ENCODE measurements at regions not wholly inside any gene's neighbourhood (a gene's known extent, or its start where the extent isn't known, plus 50 kb on each side); places are given as distances from the start of the nearest gene placed in this dataset.

DNA sequence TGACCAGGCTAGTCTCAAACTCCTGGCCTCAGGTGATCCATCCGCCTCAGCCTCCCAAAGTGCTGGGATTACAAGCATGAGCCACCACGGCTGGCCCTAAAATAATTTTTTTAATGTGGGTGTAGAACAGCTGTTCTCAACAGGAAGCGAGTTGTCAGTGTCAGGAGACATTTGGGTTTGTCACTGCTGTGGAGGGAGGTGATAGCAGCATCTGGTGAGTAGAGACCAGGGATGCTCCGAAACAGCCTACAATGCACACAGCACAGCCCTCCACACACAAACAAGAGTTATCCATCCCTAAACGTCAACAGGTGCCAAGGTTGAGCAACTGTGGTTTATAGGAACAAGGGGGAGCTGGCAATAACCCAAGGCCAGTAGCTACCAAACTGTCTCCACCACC lies 243.4 kb upstream of the STS start:
- no peak for DNase-seq

DNA sequence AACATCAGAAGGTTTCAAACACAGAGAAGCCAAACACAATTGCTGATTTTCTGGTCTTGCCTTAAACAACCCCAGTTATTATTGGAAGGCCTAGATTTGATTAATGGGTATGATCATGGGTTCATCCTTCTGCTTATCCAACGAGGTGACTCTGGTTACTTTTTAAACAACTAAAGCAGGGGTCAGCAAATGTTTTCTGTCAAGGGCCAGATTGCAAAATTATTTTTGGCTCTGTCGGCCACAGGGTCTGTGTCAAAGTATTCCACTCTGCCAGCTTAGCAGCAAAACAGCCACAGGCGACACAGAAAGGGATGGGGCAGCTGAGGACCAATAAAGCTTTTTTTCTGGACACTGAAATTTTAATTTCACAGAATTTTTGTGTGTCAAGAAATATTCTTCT lies 249.1 kb upstream of the STS start:
- no peak for DNase-seq

DNA sequence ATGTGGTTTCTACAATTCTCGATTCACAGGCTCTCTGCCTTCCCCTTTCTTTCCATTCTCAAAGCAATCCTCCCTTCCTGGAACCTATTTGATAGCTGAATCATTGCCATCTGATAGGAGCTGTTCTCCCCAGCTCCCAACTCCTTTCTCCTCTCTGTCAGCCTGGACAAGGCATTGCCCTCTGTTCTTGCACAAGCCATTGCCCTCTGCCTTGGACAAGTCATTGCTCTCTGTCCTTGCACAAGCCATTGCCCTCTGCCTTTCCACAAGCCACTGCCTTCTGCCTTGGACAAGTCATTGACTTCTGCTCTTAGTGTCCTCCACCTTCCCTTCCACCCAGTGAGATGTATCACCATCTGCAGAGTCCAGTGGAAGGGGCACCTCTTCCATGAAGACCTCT lies 256.1 kb upstream of the STS start:
- DNase-seq = no peak

DNA sequence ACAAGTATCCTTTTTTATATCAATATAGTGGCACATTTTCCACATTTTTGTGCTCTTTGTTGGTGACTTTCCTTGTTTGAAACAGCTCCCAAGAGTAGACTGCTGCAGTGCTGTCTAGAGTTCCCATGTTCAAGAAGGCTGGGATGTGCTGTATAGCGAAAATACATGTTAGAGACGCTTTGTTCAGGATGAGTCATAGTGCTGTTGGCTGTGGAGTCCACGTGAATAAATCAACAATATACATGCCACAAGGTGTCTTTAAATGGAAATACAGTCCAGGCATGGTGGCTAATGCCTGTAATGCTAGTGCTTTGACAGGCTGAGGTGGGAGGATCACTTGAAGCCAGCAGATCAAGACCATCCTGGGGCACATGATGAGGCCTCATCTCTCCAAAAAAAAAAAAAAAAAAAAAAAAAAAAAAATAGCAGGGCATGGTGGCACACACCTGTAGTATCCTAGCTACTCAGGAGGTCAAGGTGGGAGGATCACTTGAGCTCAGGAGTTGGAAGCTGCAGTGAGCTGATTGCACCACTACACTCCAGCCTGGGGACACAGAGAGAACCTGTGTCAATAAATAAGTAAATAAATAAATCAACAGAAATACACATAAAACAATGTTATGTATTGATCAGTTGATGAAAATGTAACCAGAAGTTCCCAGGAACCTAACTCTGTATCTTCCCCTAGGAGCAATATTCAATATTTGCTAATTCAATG lies 256.8 kb upstream of the STS start:
- DNase-seq = no peak

DNA sequence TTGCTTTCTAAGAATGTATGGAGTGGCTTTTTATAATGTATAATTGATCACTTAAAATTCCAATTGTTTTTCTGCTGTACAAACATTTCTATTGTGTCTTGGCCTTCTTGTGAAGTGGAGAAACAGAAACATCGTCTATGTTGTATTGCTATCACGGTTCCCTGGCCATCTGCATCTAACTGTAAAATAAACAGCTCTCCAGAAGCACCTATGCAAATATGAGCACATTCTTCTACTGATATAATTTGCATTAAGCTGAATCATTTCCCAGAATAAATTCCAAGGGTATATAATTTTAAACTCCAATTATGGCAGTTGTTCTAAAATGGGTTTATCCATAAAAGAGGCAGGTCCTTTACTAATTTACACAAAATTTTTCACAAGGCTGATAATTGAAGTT lies 261.6 kb upstream of the STS start:
- DNase-seq = no peak

DNA sequence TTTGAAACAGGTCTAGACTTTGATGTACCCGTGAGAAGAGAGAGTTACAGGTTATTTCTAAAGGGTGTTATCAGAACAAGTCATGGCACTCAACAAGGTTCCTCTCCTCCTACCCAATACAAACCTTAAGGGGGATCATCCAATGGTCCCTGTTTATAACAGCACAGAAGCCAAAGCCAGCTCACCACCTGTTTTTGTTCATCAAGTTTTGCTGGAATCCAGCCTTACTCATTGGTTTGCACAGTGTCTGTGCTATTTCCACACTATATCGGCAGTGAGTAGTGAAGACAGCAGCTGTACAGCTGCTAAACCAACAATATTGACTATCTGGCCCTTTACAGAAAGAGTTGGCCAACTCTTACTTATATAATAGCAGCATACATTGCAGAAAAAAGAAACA lies 262.1 kb upstream of the STS start:
- DNase-seq = no peak

DNA sequence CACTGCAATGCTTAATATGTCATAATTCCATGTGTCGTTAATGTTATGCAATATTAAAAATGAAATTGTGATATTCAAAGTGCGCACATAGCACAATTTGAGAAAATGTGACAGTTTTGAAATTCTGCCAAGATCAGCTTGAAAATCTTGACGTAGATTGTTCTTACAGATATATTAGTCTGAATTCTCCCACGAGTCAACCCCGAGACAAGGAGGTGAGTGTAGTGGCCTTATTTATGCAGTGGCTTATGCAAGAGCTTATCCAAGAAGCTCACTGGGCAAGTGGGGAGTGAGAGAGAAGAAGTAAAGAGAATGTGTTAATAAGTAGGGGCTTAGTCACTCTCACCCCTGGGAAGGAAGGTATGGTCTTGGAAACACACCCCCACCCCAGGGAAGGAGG lies 286.1 kb upstream of the STS start:
- no peak for DNase-seq

DNA sequence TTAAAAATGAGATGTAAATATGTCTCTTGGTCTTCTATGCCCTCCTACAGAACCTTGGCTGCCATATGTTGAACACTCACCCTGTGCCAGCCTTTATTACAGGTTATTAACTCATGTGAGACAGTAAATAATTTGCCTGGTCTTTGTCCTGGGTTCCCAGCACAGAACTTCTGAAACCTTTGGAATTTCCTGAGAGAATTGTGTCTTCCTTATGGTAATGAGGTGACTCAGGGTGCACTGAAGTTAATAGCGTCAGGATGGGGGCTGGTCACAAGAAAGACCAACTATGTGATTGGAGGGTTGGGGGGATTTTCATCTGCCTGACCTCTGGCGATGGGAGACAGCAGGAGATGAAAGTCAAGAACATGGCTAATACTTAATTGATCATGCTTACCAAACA lies 289.8 kb upstream of the STS start:
- DNase-seq = no peak

DNA sequence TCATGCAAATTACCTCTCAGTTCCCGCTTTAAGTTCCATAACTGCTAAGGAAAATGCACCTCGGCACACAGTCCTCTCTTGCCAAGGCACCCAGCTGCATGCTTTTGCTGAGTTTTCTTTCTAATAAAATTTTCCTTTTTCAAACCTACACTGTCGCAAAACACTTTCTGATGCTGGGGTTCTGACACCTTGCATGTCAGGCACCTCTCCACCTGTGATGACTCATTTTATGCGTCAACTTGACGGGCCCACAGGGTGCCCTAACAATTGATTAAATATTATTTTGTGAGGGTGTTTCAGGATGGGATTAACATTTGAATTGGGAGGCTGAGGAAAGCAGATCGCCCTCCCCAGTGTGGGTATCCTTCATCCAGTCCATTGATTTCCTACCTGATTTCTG lies 291.0 kb upstream of the STS start:
- DNase-seq = no peak

DNA sequence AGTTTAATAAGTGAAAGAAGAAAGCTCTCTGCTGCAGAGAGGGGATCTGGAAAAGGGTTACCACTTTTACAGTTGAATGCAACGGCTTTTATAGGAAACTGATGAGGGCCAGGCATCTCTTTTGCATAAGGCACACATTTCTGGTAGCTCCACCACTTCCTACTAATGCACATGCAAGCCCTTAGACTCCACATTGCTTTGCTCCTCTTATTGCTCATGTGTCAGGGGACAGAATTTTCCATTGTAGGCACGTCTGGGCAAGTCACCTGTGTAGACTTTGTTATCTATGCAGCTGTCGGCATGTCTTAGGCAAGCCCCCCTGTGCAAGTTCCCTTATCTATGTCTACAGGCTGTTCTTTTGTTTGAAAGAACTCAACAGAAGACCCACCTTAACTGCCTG lies 294.6 kb upstream of the STS start:
- DNase-seq = no peak

DNA sequence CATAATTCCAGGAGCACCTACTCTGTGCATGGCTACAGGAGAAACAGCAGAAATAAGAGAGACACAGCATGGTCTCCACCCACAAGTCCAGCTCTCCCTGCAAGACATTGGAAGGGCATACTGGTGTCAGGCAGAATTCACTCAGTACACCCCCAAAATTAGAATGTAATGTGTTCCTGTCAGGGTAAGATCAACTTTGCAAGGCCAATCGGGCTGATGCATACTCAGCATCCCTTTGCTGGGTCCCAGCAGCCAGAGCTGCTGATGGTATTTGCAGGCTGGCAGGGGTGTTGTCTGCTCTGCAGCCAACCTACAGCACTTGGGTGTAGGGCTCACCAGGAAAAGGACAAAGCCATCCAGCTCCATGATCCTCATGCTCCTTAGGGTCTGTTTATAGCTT lies 295.4 kb upstream of the STS start:
- DNase-seq = no peak

DNA sequence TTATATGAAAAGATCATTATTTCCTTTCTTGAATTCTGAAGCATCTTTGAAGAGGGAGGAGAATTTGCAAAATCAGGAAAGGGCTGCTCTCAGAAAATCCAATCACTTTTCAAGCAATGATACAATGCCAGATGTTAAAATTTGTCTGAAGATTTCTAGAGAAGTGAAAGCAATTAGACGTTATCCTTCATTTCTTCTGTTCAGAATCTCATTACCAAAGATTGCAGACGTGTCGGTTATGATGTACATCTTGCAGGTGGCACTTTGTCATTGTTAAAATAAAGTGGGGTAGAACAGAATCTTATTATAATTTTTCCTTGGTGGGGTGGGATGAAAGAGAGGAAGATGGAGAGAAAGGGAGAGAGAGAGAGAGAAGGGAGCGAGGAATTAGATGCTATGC lies 296.4 kb upstream of the STS start:
- DNase-seq = no peak

DNA sequence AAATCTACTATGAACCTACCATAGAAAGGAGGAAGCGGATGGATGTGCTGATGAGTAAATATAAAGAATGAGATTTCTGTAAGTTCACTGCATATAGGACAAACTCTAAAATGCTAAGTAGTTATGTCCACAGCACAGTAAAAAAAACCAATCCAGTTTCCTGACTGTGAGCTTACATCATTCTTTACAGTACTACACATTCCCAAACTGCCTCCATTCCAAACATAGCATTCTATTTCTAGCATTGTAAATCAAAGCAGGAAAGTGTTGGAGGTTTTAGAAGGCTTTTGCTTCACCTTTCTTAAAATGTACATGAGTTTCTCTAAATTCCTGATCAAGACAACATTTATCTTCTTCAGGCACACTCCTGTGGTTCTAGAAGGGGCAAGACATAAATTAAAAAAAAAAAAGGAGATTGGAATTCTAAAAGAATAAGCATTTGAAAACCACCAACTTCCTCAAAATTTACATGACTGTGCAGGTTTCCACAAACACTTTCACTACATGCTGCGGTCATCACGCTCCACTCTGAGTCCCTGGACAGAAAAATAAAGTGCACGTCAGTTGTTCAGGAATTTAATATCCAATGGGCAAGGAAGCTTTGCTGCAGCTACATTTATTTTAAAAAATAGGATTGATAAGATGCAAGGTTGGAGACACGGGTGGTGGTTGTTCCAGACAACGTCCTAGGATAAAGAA lies 297.6 kb upstream of the STS start:
- DNase-seq = no peak

DNA sequence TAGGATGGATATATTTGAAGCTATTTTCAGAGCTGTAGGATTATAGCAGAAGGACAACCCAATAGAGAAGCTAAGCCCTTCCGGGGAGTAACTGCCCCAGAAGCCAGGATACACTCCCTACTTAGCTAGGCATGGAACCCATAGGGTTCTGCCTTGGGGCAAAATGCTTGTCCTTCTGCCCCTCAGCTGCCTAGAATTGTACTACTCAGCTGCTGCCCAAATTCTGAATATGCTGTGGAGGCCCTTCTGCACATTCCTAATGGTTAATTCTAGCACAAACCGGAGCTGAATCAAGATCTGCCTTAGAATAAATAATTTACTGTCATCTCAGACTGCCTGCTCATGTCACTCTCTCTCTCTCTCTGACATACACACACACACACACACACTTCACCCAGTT lies 297.7 kb upstream of the VCX3A start:
- DNase-seq = no peak

DNA sequence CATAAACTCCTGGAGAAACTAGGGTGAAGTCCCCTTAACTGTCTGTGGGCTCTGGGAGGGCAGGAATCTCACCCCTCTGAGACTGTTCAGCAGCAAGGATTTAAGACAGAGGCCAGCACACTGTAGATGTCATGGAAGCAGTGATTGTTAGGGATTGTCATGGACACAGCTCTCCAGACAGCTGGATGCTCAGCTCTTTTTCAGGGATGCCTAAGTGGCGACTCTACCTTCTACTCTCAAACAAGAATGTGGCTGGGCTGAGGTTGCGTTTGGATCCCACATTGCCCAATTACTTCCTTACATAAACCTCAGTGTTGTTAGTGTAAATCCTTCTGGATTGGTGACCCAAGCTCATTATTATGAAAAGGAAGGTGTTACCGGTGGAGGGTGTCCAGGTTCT lies 291.9 kb upstream of the VCX3A start:
- no peak for DNase-seq

DNA sequence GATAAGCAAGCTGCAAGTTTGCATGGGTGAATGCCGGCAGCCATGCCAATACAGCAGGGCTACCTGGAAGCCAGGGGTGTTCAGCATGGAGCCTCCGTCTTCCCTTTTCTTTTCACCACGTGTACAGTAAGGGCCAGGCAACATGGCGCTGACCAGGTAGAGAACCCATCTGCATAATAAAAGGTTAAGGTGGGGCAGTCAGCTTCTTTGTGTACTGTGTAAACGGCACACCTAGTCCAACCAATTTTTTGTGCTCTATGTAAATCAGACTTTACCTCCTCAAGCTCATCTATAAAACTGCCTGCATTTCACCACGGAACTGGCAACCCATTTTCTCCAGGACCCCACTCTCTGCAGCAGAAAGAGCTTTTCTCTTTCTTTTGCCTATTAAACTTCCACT lies 286.8 kb upstream of the VCX3A start:
- no peak for DNase-seq

DNA sequence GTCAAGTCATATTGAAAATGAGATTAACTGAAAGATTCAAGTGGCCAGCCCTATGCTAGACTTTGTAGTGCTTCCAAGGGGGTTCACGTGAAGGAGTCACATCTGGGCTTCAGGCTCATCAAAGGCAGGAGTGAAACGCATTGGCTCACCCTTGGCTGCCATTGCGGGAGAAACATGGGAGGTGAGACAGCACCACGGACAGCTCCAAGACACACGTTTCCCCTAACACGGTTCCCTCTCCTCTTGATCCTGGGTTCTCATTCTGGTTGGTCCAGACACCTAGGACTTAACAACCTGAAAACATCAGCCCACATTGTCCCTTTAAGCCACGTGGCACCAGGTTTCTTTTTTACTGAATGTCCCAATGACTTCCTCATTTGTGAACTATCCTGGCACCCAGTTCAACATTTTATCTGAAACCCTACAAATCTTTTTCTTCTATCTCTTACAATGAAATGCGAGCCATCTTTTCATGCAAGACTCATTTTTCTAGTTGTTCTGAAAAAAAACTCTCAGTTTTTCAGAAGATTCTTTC lies 279.0 kb upstream of the VCX3A start:
- no peak for DNase-seq

DNA sequence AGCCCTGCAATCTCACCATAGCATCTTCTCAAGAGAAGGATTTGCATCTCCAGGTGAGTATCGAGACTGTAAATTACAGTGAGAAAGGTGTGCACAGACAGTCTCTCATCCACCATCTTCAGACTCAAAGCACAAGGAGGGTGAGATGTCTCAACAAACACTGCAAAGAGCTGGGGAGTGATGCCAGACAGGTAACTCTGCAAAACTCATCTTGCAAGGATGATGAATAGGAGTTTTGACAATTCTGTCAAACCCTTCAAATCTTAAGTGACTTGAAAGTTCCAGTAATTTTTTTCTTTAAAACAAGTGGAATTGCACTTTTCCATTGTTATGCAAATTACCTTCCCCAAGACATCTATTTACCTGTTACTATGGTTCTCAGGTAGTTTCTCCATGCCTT lies 277.2 kb upstream of the VCX3A start:
- DNase-seq = no peak

DNA sequence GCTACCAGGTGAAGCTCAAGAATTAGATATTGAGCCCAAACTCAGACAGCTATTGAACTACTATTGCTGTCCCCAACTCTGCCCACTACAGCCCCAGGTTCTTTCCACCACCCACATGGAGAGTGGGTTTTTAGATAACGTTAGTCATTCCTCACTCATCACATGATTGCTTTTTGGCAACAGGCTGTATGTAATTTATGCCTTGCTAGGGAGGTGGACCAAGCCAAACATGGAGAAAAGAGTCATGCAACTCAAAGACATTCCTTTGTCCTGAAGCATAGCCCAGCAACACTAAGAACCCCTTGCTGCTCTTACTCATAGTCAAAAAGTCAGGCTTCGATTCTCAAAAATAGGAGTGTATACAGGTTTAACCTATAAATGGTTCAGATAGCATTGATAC lies 275.9 kb upstream of the VCX3A start:
- DNase-seq = no peak

DNA sequence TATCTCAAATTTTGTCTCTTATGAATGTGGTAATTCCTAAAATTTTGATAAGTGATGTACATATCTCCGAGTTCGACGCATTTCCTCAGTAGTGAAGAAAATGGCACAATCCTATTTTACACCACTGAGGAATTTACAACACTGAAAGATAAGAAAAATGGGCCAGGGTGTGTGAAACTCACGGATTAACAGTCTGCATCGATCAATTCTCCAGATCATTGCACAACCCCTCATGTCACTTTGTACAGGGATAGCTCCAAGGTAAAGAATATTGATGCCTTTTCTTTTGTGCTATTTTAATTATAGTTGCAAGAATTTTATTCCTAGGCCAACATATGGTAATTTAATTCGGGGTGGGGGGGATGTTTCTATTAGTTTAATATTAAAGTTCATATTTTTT lies 268.7 kb upstream of the VCX3A start:
- no peak for DNase-seq

DNA sequence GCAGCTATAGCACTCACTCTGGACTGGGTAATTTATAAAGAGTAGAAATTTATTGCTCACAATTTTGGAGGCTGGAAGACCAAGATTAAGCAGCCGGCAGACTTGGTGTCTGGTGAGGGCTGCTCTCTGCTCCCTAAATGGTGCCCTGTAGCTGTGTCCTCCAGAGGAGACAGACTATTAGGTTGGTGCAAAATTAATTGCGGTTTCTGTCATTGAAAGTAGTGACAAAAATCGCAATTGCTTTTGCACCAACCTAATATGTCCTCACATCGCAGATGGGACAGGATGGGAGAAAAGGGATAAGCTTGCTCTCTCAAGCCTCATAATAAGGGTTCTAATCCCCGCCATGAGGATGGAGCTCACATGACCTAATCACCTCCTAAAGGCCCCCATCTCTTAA lies 258.1 kb upstream of the VCX3A start:
- no peak for DNase-seq

DNA sequence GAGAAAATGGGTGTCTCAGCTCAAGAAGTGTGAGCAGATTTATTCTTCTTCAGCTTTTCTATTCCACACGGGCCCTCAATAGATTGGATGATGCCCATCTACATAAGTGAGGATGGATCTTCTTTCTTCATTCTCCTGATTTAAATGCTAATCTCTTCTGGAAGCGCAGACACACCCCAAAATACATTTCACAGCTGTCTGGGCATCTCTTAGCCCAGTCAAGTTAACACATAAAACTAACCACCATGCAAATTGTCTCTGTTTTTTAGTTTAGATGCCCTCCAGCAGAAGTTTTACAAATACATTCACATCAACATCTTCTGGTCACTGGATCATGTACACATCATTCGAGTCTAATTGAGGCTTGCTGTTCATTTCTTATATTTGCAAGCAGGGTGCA lies 249.0 kb upstream of the VCX3A start:
- DNase-seq = no peak

DNA sequence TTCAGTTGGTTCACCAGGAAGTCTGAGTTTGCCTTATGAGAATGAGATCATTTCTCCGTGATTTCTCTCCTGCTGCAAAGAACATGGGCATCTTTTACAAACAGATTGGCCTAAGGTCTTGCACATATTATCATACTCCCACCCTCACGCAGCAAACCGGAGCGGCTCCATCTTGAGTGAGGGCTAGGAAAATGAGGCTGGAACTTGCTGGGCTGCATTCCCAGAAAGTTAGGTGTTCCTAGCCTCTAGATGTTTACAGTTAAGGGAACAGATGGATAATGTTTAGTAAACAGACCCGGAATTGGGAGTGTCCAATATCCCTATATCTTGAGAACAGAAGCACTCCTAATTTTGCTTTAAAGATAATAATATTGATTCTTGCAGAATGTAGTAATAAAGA lies 247.9 kb upstream of the VCX3A start:
- DNase-seq = no peak

DNA sequence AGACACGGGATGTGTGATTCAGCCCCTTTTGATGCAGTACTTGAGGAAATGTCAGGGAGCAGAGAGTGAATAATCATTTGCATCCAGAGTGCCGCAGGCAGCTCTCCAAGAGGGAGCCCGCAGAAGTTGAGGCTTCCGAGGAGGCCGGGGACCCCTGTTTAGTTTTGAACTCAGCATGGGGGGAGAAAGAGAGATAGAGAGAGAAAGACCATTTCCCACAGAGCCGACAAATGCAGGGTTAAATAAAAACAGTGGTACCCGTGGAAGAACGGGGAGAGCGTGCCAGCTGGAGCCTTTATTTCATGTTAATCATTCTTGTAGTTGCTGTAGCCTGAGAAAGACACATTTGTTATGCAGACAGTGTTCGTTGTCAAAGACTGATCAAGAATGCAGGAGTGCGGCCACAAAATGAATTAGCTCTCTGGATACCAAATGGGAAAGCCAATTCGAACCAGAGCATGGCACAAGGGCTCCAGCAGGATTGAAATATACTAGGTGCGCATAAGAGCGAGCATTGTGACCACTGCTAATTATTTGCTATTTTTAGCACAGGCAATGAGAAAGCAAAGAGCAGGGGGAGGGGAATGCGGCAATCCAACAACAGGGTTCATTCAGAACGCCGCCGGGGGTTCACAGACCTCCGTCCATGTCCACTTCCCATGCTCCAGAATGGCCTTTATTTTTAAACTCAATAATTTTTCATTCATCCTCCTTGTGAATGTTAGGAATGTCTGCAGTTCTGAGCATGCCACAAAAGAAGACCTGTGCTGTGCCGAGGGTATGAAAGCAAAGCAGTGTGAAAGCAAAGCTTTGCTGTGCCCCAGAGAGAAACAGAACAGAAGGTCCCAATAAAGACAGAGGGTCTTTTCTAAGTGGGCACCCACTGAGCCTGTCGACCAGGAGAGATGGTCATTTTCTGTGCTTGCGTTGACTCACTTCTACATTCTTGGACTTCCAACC lies 243.9 kb upstream of the VCX3A start:
- peak; percentile 69 for DNase-seq

All from midbrain (tissue), 1 donor.